HepG2 (cell line): ENCODE measurements at regions not wholly inside any gene's neighbourhood (a gene's known extent, or its start where the extent isn't known, plus 50 kb on each side); places are given as distances from the start of the nearest gene placed in this dataset.

ENCODE experiments used
- ATAC-seq: fragments of 200-7000 bp; cut with Tn5 transposase; 3 replicates; pipeline ENCODE4 v1.9.1; 2020; ENCODE audit warnings: mild to moderate bottlenecking, moderate library complexity
- BruUV-seq: library from RNA; stranded (reverse); fragments of 400-500 nt; replicated peaks from 2 replicates; lab custom pipeline; 2021; lab: Mats Ljungman, UMichigan
- CTCF ChIA-PET: fragments of 300-600 bp; formaldehyde crosslinking; extraction: SDS; loops from one replicate; lab custom pipeline; 2021; ENCODE audit warnings: low total read pairs, inconsistent platforms, low intra/inter-chr PET ratio; lab: Yijun Ruan, JAX
- POLR2A ChIA-PET: fragments of 350-600 bp; sonication (Branson Sonifier 250); formaldehyde crosslinking; loops from one replicate; lab custom pipeline; 2020; ENCODE audit warnings: antibody characterized with exemption, inconsistent platforms; lab: Yijun Ruan, JAX
- DNase-seq: peaks from one replicate; pipeline ENCODE4 v3.0.0-alpha.2; 2015; ENCODE audit warnings: low spot score
- FAIRE-seq: peaks from 3 replicates; lab custom pipeline; 2011; peaks lifted over from hg19 to GRCh38; lab: Jason Lieb, UNC
- H2AFZ ChIP-seq: one replicate; pipeline ENCODE4 v1.6.1; 2011; ENCODE audit warnings: low read length, inconsistent platforms
- H3K27ac ChIP-seq: fragments of 300-600 bp; 3 replicates; pipeline ENCODE4 v1.8.0; 2011; ENCODE audit warnings: mixed run types, mild to moderate bottlenecking, mixed read lengths, low read length, inconsistent platforms; ENCODE audit not compliant: insufficient read depth; ENCODE audit errors: extremely low read length
- H3K27me3 ChIP-seq, 2 experiments: fragments of 200-600 bp in 1 of 2; 2 replicates in 1 of 2; 3 replicates in 1 of 2; pipeline versions ENCODE4 v1.6.0 to v1.8.0; 2011; ENCODE audit warnings: low read length in 2 of 2, mild to moderate bottlenecking in 2 of 2, moderate library complexity in 2 of 2, inconsistent platforms in 1 of 2; ENCODE audit not compliant: insufficient read depth in 2 of 2, control insufficient read depth in 1 of 2
- H3K36me3 ChIP-seq, 2 experiments: fragments of 200-600 bp in 1 of 2; replicated peaks in 1 of 2; 2 replicates in 1 of 2; 3 replicates in 1 of 2; pipeline versions ENCODE4 v1.5.1 to v1.8.0; 2011; ENCODE audit warnings: low read length in 2 of 2, inconsistent platforms in 1 of 2; ENCODE audit not compliant: insufficient read depth in 2 of 2, control insufficient read depth in 1 of 2
- H3K4me1 ChIP-seq: 2 replicates; pipeline ENCODE4 v1.5.1; 2012; ENCODE audit warnings: low read length, inconsistent platforms; ENCODE audit not compliant: insufficient read depth
- H3K4me2 ChIP-seq: 2 replicates; pipeline ENCODE4 v1.6.0; 2011; ENCODE audit warnings: low read depth, low read length, inconsistent platforms
- H3K4me3 ChIP-seq, 3 experiments: fragments of 200-600 bp in 1 of 3; sonication (generic), shearing (Covaris generic) in 1 of 3; replicated peaks in 1 of 3; 2 replicates each; pipeline ENCODE4 v1.5.1; 2011 to 2016; ENCODE audit warnings: low read length in 3 of 3, inconsistent platforms in 2 of 3, low read depth in 2 of 3, mild to moderate bottlenecking in 2 of 3, control low read depth in 1 of 3, mixed read lengths in 1 of 3; ENCODE audit not compliant: insufficient read depth in 1 of 3
- H3K79me2 ChIP-seq: one replicate; pipeline ENCODE4 v1.6.1; 2011; ENCODE audit warnings: low read length, inconsistent platforms; ENCODE audit not compliant: insufficient read depth
- H3K9ac ChIP-seq: 2 replicates; pipeline ENCODE4 v1.6.0; 2011; ENCODE audit warnings: mild to moderate bottlenecking, low read depth, low read length, inconsistent platforms; ENCODE audit not compliant: insufficient read depth
- H3K9me3 ChIP-seq: 2 replicates; pipeline ENCODE4 v1.5.1; 2012; ENCODE audit warnings: mild to moderate bottlenecking, low read length
- H4K20me1 ChIP-seq: 2 replicates; pipeline ENCODE4 v1.6.0; 2011; ENCODE audit warnings: inconsistent platforms, mild to moderate bottlenecking, low read length, moderate library complexity; ENCODE audit not compliant: insufficient read depth
- CC2D1A ChIP-seq: sonication (generic); formaldehyde crosslinking; IDR thresholded peaks from 2 replicates; pipeline ENCODE4 v1.8.1; 2023; ENCODE audit warnings: mild to moderate bottlenecking, missing genetic modification reagents
- MTA3 ChIP-seq: sonication (generic); formaldehyde crosslinking; IDR thresholded peaks from 2 replicates; pipeline ENCODE4 v1.4.0; 2020; ENCODE audit warnings: missing genetic modification reagents
- NR2F6 ChIP-seq, 2 experiments: IDR thresholded peaks; 2 replicates each; pipeline ENCODE4 v1.6.1; 2016; ENCODE audit warnings: antibody characterized with exemption in 1 of 2, mild to moderate bottlenecking in 1 of 2
- TRIM22 ChIP-seq: fragments of 450-650 bp; IDR thresholded peaks from 2 replicates; pipeline ENCODE4 v1.6.1; 2017
- ZNF12 ChIP-seq: sonication (generic); formaldehyde crosslinking; IDR thresholded peaks from 2 replicates; pipeline ENCODE4 v1.5.0; 2020; ENCODE audit warnings: missing genetic modification reagents
- ZNF253 ChIP-seq: sonication (generic); formaldehyde crosslinking; IDR thresholded peaks from 2 replicates; pipeline ENCODE4 v1.8.0; 2022; ENCODE audit warnings: mild to moderate bottlenecking, missing genetic modification reagents, borderline replicate concordance
- ZNF451 ChIP-seq: sonication (generic); formaldehyde crosslinking; IDR thresholded peaks from 2 replicates; pipeline ENCODE4 v1.5.0; 2020; ENCODE audit warnings: mild to moderate bottlenecking, missing genetic modification reagents
- ZNF569 ChIP-seq: sonication (generic); formaldehyde crosslinking; IDR thresholded peaks from 2 replicates; pipeline ENCODE4 v1.5.0; 2020; ENCODE audit warnings: mild to moderate bottlenecking, missing genetic modification reagents, moderate library complexity, borderline replicate concordance
- ZNF605 ChIP-seq: sonication (generic); formaldehyde crosslinking; IDR thresholded peaks from 2 replicates; pipeline ENCODE4 v1.8.0; 2022; ENCODE audit warnings: mild to moderate bottlenecking, missing genetic modification reagents
- ZNF747 ChIP-seq: sonication (generic); formaldehyde crosslinking; IDR thresholded peaks from 2 replicates; pipeline ENCODE4 v1.8.1; 2023; ENCODE audit warnings: missing genetic modification reagents, mild to moderate bottlenecking, borderline replicate concordance
- ZNF788 ChIP-seq: sonication (generic); formaldehyde crosslinking; IDR thresholded peaks from 2 replicates; pipeline ENCODE4 v1.5.0; 2020; ENCODE audit warnings: mild to moderate bottlenecking, missing genetic modification reagents, borderline replicate concordance
- WGBS: methylation state at CpG from one replicate; pipeline ENCODE4 v1.1.6; 2017; ENCODE audit warnings: low lambda C conversion rate; 5-methylcytosine and 5-hydroxymethylcytosine counted together
- in situ Hi-C: cut with HindIII; loops from 2 replicates; pipeline ENCODE4 v1.10.0; 2017; ENCODE audit warnings: low pct_unique_long_range_greater_than_20kb; ENCODE audit not compliant: extremely low pct_ligation_motif_present
- intact Hi-C: fragments of 100-400 bp; cut with micrococcal nuclease; formaldehyde crosslinking; loops from one replicate; pipeline ENCODE4 v1.10.0; 2022; ENCODE audit not compliant: unreplicated experiment
- TF ChIP-seq, protein P1 (sequence below): sonication (generic); formaldehyde crosslinking; IDR thresholded peaks from 2 replicates; pipeline ENCODE4 v1.4.0; 2020; ENCODE audit warnings: low read depth, mild to moderate bottlenecking, missing genetic modification reagents
- TF ChIP-seq, protein P2 (sequence below): sonication (generic); formaldehyde crosslinking; IDR thresholded peaks from 2 replicates; pipeline ENCODE4 v1.8.1; 2022; ENCODE audit warnings: low read depth, mild to moderate bottlenecking, missing genetic modification reagents

GRCh38 chr6:139872665-139873064 lies 498.2 kb upstream of the CITED2 start:
- POLR2A ChIA-PET, result interaction anchor here (0.8 kb wide), 1 partner anchor 497 kb away, joined by 3 read pairs; no protein-coding TSS in a partner anchor
- FAIRE-seq, result no peak
- WGBS, result 41% methylated on average over 2 of the region's 2 CpGs
- CTCF ChIA-PET, result no interaction called here
- no peak for DNase-seq
- Histone ChIP-seq H3K9ac (no peak overlapping the region), H3K36me3 (no peaks in the 10 kb centered on the region), H2AFZ (no peak overlapping the region), H3K27me3 (no peaks in the 10 kb centered on the region), H3K79me2 (no peaks in the 10 kb centered on the region), H4K20me1 (no peaks in the 10 kb centered on the region), H3K4me2 (no peak overlapping the region), H3K4me3 (no peak overlapping the region), H3K9me3 (no peaks in the 10 kb centered on the region), H3K27ac (no peak overlapping the region), H3K4me1 (no peaks in the 10 kb centered on the region)
- TF ChIP-seq, protein P1, sequence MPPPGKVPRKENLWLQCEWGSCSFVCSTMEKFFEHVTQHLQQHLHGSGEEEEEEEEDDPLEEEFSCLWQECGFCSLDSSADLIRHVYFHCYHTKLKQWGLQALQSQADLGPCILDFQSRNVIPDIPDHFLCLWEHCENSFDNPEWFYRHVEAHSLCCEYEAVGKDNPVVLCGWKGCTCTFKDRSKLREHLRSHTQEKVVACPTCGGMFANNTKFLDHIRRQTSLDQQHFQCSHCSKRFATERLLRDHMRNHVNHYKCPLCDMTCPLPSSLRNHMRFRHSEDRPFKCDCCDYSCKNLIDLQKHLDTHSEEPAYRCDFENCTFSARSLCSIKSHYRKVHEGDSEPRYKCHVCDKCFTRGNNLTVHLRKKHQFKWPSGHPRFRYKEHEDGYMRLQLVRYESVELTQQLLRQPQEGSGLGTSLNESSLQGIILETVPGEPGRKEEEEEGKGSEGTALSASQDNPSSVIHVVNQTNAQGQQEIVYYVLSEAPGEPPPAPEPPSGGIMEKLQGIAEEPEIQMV, result no peak
- TF ChIP-seq ZNF569 (CRISPR knock-in tag), result no peak
- no peak for TF ChIP-seq ZNF451 (CRISPR knock-in tag)
- no peak for TF ChIP-seq ZNF253 (CRISPR knock-in tag)
- no peak for TF ChIP-seq ZNF605 (CRISPR knock-in tag)
- intact Hi-C loops, result no loop called here
- in situ Hi-C loops, result no loop called here
- BruUV-seq, result no TSS peak
- no peak for ATAC-seq

DNA sequence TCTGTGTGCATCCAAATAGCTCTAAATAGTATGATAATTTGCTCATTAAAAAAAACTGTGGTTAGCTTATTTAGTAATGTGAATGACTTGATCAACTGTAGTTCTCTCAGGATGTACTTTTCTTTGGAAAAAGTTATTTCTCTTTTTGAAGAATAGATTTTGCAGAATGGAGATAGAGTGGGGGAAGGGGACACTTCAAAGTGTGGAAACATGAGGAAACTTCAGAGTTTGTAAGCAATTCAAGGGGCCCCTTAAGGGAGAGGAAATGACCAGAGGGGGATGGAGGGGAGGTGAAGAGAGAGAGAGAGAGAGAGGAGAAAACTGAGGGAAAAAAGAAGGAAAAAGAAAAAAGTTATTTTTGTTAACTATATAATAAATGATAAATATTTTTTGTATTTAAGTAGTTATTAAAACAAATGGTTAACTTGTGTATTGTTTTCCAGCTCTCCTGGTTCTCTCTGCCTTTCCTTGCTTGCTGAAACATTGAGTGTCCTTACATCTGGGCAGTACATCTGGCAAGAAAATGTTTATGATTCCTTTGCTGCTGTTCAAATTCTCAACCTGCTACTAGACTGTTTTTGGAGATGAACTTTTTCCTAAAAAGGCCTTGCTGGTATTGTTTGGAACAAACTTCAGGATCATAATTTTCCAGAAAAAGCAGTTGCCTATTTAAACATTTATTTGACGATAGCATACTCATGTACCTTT lies 497.5 kb upstream of the CITED2 start:
- H3K4me2 ChIP-seq, result no peak overlapping the region
- H2AFZ ChIP-seq, result no peak overlapping the region
- H3K27me3 ChIP-seq, result no peaks in the 10 kb centered on the region
- POLR2A ChIA-PET, result interaction anchor here (0.8 kb wide), 1 partner anchor 497 kb away, joined by 3 read pairs; no protein-coding TSS in a partner anchor
- no peak overlapping the region for H3K4me3 ChIP-seq
- no peak overlapping the region for H3K27ac ChIP-seq
- FAIRE-seq (no peak), ATAC-seq (no peak), DNase-seq (no peak)
- H3K4me1 ChIP-seq, result no peaks in the 10 kb centered on the region
- in situ Hi-C loops, result no loop called here
- WGBS, result 13% methylated on average over 1 of the region's 1 CpG
- H3K9me3 ChIP-seq, result no peaks in the 10 kb centered on the region
- no peaks in the 10 kb centered on the region for H4K20me1 ChIP-seq
- no peak overlapping the region for H3K9ac ChIP-seq
- no peaks in the 10 kb centered on the region for H3K36me3 ChIP-seq
- intact Hi-C loops, result no loop called here
- no TSS peak for BruUV-seq
- CTCF ChIA-PET, result no interaction called here
- no peaks in the 10 kb centered on the region for H3K79me2 ChIP-seq
- TF ChIP-seq ZNF747 (CRISPR knock-in tag), result no peak
- TF ChIP-seq, protein P2, sequence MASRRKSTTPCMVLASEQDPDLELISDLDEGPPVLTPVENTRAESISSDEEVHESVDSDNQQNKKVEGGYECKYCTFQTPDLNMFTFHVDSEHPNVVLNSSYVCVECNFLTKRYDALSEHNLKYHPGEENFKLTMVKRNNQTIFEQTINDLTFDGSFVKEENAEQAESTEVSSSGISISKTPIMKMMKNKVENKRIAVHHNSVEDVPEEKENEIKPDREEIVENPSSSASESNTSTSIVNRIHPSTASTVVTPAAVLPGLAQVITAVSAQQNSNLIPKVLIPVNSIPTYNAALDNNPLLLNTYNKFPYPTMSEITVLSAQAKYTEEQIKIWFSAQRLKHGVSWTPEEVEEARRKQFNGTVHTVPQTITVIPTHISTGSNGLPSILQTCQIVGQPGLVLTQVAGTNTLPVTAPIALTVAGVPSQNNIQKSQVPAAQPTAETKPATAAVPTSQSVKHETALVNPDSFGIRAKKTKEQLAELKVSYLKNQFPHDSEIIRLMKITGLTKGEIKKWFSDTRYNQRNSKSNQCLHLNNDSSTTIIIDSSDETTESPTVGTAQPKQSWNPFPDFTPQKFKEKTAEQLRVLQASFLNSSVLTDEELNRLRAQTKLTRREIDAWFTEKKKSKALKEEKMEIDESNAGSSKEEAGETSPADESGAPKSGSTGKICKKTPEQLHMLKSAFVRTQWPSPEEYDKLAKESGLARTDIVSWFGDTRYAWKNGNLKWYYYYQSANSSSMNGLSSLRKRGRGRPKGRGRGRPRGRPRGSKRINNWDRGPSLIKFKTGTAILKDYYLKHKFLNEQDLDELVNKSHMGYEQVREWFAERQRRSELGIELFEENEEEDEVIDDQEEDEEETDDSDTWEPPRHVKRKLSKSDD (CRISPR knock-in tag), result no peak
- TF ChIP-seq ZNF12 (CRISPR knock-in tag), result no peak
- no peak for TF ChIP-seq MTA3
- TF ChIP-seq TRIM22, result no peak
- no peak for TF ChIP-seq CC2D1A (CRISPR knock-in tag)
- TF ChIP-seq NR2F6 (IDR thresholded peaks at IDR 0.05), result no peak
- no peak for TF ChIP-seq NR2F6 (CRISPR knock-in tag; IDR thresholded peaks at IDR 0.05)
- TF ChIP-seq ZNF788 (CRISPR knock-in tag), result no peak
